HL-60/S4 treated with retinoic acid at 250 ng/mL for 4 days and 3 days (cell line): ENCODE measurements at regions not wholly inside any gene's neighbourhood (a gene's known extent, or its start where the extent isn't known, plus 50 kb on each side); places are given as distances from the start of the nearest gene placed in this dataset.
"Not testable (repeated sequence)": the region's sequence is repeated elsewhere in the genome, so short reads cannot be mapped to it uniquely, and the experiment has no call there.

Source experiments
- in situ Hi-C: fragments of 300-500 bp; cut with MboI; formaldehyde crosslinking; loops from 2 replicates; pipeline ENCODE4 v1.7.0; 2022; ENCODE audit warnings: low sequenced_read_pairs

DNA sequence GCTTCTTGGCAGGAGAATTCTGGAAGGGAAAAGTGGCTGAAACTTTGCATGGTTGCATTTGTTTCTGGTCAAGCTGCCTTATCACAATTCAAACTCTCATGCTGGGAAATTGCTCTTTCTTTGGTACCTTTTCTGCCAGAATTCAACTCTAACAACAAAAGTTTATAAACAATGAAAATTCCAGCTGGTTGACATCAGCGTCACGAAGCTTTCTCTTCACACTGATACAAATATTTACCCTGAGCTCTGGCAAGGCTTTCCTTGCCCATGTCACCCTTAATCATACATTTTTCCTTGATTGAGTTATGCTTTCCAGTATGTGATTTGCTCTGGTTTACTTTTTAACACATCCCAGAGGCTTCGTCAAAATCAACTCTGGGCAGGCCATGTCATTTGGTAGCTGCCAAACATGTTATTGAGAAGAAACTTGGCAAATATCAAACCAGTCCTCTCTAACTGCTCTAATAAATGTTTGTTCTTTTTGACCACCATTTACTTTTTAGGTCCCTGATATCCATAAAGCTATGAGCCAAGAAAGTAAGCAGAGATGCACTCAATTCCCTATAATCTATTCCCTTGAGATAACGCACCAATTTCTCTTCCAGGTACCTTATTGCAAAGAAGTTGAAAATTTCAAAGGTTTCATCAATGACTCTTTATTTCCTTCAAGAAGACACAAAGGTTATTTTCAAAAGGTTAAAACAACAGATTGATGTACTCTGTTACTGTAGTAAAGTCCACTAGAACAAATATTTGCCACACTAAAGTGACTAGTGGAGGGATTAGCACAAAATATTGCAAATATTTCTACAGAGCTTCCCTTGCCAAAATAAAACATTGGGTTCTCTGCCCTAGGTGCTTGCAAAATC is 1241.1 kb upstream of the ZEB2 start:
- in situ Hi-C loops = no loop called here

- in situ Hi-C loops = no loop called here
Measured at GRCh38 chr2:145759228-145759915, 1239.5 kb upstream of the ZEB2 start.

GRCh38 chr2:145757503-145758246 is 1237.8 kb upstream of the ZEB2 start:
- in situ Hi-C loops = no loop called here

DNA sequence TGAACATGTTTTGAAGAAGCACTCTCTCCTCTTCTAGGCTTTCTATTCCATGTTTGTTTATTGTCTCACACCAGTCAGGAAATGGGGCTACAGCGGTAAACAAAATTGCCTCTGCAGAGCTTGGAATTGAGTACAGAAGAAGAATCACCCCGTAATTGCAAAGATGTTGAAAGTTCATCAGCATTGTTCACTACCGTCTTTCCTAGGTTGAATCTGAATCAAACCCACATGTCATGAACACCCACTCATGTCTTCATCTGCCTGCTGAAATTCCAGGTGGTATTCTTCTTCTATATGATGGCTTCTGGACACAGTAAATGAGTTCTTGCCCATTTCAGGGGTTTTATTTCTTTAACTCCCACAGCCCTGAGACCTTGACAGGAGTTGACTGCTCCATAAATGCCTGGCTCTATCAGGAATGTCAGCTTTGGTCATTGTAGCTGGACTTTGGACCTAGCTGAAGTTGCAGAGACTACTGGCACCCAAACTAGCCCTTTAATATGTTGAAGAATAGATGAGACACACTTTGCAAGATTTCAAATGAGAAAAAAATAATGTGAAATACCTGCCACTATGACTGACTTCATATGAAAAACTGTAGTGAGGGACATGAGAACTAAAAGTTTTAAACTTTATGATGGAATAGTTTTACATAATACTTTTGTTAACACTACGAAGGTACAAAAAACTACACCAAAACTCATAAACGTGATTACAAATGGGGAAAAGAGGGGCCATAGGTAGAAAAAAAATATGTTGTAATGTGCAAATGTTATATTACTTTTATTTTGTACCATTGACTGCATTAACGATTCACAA is 1235.3 kb upstream of the ZEB2 start:
- in situ Hi-C loops = no loop called here

DNA sequence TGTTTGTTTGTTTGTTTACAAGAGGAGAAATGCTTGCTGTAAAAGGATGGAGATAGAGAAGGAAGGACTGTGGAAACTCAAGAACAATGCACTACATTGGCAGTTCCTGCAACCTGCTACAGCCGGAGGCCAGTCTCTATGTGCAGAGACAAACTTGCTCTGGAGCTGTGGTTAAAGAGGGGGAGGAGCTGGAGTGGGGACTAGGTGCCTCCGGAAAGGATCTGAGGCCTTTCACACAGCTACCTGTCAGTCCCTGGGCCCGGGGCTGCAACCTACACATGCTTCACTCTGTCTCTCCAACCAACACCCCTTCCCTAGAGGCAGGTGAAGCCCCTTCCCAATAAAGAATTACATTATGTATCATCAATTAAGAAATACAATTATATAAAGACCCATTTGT is 1234.0 kb upstream of the ZEB2 start:
- in situ Hi-C loops = no loop called here

DNA sequence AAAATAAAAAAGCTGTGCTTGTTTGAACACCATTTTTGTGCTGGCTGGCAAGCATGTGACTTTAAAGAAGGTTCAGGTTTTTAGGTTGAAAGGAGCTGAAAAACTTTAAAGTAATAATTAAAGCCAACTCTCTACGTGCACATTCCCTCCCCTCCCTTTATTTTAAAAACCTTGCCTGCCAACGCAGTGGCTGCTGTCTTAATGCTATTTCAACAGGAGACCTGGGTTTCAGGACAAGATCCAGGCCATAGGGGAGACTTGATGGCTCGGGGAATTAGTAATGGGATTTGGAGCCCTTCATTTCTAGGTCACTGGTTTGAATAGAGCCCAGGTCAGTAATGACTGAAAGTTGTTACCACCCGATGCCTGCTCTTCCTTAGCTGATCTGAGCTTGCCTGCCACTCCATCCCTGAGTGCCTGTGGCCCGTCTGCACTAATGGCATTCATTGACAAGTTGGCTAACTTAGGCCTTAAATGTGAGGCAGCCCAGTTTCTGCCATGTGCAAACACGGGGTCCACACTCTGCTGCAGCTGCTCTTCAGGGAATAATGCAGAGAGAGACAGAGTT is 1233.2 kb upstream of the ZEB2 start:
- in situ Hi-C loops = no loop called here

DNA sequence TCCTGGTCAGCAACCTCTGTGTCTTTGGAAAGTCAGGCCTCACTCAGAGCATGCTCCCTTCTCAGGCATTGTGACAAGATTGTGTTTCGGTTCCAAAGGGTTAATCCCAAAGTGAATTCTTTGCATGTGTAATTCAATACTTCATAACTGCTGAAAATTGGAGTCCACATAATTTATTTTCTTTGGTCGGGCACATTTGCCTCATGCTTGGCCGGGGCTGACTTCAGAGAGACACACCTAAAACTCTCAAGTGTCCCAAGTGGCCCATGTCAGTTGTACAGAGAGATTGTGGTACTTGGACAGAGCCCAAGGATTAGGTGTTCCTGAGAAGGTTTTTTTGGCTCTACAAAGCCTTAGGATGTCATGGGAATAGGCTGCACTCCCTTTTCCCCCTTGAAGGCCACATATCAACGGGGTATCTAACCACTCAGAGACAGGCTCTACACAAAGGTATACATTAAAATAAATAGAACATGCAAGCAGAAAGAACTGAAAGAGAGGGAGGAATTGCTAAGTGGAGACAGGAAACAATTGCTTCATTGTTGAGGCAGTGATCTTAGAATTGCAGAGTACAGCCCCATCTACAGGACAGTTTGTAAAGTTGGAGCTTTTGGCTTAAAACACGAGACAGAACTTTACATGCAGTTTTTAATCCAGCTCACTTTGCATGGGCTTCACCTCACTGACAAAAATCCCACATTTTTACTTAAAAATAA is 1232.3 kb upstream of the ZEB2 start:
- in situ Hi-C loops = no loop called here

- in situ Hi-C loops = no loop called here
Measured at GRCh38 chr2:145751629-145752028, 1231.7 kb upstream of the ZEB2 start.

- in situ Hi-C loops = no loop called here
Measured at GRCh38 chr2:145751155-145751554, 1231.2 kb upstream of the ZEB2 start.

GRCh38 chr2:145750612-145751011 is 1230.7 kb upstream of the ZEB2 start:
- in situ Hi-C loops = no loop called here

DNA sequence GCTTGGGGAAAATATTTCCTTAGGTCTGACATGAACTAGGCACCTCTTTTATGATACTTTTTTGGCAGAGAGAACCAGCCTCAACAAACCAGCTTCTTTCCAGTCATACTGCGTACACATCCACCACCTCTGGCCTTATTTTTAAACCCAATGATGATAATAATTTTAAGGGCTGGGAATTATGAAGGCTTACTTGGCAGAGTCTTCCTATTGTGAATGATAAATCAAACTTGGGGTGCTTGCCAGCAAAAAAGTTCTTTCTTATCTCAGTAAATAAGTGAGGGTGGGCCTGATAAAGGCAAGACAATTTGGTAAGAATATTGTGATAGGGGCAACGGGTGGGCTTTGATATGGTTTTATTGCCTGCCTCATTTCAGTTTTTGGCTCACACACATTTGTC is 1230.2 kb upstream of the ZEB2 start:
- in situ Hi-C loops = no loop called here

DNA sequence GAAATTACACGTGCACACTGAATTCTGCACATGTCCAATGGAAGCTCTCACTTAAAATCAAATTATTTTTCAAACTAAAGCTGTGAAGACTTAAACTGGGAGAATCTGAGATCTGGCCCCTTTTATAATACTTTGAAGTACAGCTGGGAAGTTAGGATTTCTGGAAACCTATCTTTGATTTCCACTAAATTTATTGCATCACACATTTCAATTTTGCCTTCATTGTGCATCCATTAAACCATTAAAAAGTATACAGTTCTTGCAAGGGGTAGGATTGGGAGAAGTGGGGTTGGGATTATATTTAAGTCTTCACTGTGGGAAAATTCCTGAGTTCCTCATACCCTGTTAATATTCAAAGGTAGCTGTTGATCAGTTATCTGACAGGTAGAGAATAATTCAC is 1229.6 kb upstream of the ZEB2 start:
- in situ Hi-C loops = no loop called here

DNA sequence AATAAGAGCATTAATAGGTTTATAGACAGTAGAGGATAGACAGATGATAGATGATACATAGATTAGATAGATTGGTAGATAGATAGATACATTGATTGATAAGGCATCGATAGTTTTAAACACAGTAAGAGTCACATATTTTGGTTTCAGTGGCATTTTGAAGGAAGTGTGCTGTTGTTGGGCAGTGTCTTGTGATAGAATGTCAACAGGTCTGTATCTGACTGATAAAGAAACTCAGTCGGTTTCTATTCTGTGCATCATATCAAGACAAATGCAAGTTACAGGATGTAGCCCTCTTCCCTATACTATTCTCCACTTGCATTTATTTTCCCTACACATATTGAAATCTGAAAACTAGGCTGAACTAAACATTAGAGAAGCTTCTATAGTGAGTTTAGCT is 1229.0 kb upstream of the ZEB2 start:
- in situ Hi-C loops = no loop called here

DNA sequence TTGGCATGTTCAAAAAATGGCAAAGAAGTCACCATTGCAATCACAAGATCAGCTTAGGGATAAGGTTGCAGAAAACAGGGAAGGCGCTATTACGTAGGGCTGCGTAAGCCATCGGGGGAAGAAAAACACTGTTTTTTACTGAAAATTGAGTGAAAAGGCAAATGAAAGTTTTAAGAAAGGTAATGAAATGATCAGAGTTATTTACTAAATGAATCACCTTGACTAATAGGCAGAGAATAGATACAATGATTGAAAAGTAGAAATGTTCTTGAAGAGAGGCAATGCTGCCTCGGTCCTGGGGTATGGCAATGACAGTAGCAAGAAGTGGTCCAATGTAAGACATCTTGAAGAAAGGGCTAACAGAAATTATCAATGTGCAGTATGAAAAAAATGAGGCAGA is 1227.8 kb upstream of the ZEB2 start:
- in situ Hi-C loops = no loop called here

GRCh38 chr2:145745387-145745721 is 1225.4 kb upstream of the ZEB2 start:
- in situ Hi-C loops = not testable (repeated sequence)

DNA sequence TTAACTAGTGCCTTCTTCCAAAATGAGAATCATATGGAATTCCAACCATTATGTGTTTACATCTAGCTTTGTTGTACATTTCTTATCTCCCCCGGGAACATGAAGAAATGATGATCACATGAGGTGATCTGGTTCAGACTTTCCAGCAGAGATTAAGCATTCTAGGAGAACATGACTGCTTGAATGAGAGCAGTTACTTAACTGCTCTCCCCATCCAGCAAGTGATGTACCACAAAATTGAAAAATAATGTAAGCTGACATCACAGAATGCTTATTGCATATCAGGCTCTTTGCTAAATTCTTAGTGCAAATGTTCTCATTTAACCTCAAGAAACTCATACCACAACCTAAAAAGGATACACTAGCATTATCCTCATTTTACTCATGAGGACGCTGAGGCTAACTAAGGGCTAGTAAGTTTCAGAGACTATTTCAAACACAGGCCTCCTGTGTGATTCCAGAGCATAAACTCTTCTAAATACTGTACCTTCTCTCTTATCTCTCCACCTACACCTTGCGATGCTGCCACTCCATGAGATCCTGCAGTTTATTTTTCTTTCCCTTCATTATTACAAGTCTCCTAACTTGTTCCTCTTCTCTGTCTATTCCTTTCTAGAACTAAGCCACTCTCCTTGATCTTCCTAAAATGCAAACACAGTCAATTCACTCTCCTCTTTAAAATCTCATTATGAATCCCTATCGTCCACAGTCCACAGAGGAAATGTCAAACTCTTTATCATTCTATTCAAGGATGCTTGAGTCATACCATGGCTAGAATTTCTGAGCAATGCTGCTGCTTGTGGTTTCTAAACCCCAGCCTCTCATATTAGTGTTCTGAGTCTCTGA is 1224.8 kb upstream of the ZEB2 start:
- in situ Hi-C loops = no loop called here

DNA sequence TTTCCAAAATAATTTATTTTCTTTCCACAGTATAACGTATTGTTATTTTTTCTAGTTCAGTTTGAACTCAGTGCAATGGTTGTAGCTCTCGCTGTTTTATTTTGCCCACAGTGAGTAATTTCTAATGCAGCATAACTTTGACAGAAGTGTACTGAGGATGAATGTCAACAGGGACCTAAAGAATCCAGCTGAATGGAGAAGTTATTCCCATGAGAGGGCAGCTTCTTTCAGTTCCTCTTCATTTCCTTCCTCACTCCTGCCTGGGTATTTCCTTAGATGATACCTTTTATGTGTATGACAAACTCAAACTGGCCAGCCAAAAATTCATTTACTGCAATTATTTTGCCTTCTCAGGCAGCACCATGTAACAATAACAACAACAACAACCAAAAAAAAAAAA is 1223.1 kb upstream of the ZEB2 start:
- in situ Hi-C loops = no loop called here

DNA sequence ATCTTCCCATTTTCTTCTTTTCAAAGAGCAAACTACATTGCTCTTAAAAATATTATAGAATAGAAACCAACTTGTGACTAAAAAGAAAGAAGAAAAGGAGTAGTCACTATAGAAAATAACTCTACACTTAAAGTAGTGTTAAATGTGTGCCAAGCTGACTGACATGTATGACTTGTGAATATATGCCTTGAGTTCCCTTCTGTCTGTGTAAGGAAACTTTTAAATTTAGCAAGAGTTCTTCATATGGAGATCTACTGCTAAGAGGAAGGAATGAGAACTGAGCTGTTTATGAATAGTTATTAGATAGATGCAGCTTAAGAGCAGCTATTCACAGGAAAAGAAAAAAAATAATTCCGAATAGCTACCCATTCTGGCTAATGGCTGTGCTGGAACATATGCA is 1221.7 kb upstream of the ZEB2 start:
- in situ Hi-C loops = no loop called here

GRCh38 chr2:145741181-145741580 is 1221.3 kb upstream of the ZEB2 start:
- in situ Hi-C loops = no loop called here
